ENCODE measurements at regions not wholly inside any gene's neighbourhood (a gene's known extent, or its start where the extent isn't known, plus 50 kb on each side); places are given as distances from the start of the nearest gene placed in this dataset.
A peak's percentile ranks its signal among the peaks of the same experiment; 100 is the strongest.
"Not testable (repeated sequence)": the region's sequence is repeated elsewhere in the genome, so short reads cannot be mapped to it uniquely, and the experiment has no call there.

DNA sequence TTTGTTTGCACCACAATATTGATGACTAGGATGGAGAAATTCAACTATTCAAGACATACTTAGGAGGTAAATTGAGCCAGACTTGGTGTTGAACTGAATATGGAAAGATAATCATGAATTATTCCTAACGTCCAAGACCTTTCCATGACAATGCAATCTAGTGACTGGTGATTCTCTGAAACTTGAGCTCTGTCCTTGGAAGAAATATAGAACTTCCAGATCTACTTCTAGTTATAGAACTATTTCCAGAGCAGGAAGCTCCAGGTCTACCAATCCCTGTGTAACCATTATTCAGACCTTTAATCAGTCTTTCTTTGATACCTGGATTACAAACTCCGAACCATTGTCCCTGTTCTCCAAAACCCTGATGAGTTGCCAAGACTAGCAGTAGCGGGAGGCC, 272.6 kb upstream of the SLC14A2 start:
- H3K36me3 ChIP-seq (replicated peaks in 1 of 2; ENCODE audit: control insufficient read depth in 1 of 2, insufficient read depth in 2 of 2, low read length in 2 of 2) = no peaks in the 10 kb centered on the region
- no peak overlapping the region for H3K4me2 ChIP-seq (replicated peaks; ENCODE audit: extremely low read depth, low read length, poor library complexity, severe bottlenecking)
- H3K9me3 ChIP-seq (replicated peaks in 1 of 2; ENCODE audit: control insufficient read depth in 1 of 2, insufficient read depth in 1 of 2, low read length in 2 of 2) = no peaks in the 10 kb centered on the region
- H3K4me1 ChIP-seq (ENCODE audit: control insufficient read depth in 1 of 2, insufficient read depth in 2 of 2, low read length in 2 of 2) = no peaks in the 10 kb centered on the region
- WGBS (ENCODE audit: insufficient coverage) = 100% methylated on average over 2 of the region's 3 CpGs
- H3K27ac Mint-ChIP-seq = no peak overlapping the region
- H3K27me3 Mint-ChIP-seq (ENCODE audit: low read depth in 3 of 3) = peaks cover 0 to 2% (median 1%) of the 10 kb centered on the region in 3 donors
- no peaks in the 10 kb centered on the region for H3K79me2 ChIP-seq (ENCODE audit: insufficient read depth, low read length)
- no peak overlapping the region for H3K4me3 ChIP-seq (replicated peaks in 1 of 3; ENCODE audit: low read depth in 2 of 3, low read length in 3 of 3)
- no peak for TF ChIP-seq CTCF (IDR thresholded peaks at IDR 0.05)
- no peak for DNase-seq
- no peaks in the 10 kb centered on the region for H3K36me3 Mint-ChIP-seq
- H3K27ac ChIP-seq (ENCODE audit: low read depth in 1 of 2, low read length in 2 of 2) = no peak overlapping the region
- H3K27me3 ChIP-seq (ENCODE audit: control insufficient read depth in 2 of 2, insufficient read depth in 2 of 2, low read length in 2 of 2) = no peaks in the 10 kb centered on the region
- no peak overlapping the region for H3K9ac ChIP-seq (ENCODE audit: insufficient read depth, low read length, poor library complexity, severe bottlenecking)
- intact Hi-C loops (cut with micrococcal nuclease) = no loop called here
- H4K20me1 ChIP-seq (ENCODE audit: insufficient read depth, low read length) = no peaks in the 10 kb centered on the region
- H2AFZ ChIP-seq (ENCODE audit: insufficient read depth, low read depth, low read length, poor library complexity, severe bottlenecking) = no peak overlapping the region
- H3K4me1 Mint-ChIP-seq = no peaks in the 10 kb centered on the region
- H3K4me3 Mint-ChIP-seq = no peak overlapping the region
- peaks cover 0 to 2% (median 0%) of the 10 kb centered on the region in 7 donors for H3K9me3 Mint-ChIP-seq

- Histone ChIP-seq H3K9ac (ENCODE audit: insufficient read depth, low read length, poor library complexity, severe bottlenecking) (no peak overlapping the region), H3K27ac (ENCODE audit: low read depth in 1 of 2, low read length in 2 of 2) (no peak overlapping the region), H3K9me3 (replicated peaks in 1 of 2; ENCODE audit: control insufficient read depth in 1 of 2, insufficient read depth in 1 of 2, low read length in 2 of 2) (no peaks in the 10 kb centered on the region), H3K79me2 (ENCODE audit: insufficient read depth, low read length) (no peaks in the 10 kb centered on the region), H2AFZ (ENCODE audit: insufficient read depth, low read depth, low read length, poor library complexity, severe bottlenecking) (no peak overlapping the region), H3K4me2 (replicated peaks; ENCODE audit: extremely low read depth, low read length, poor library complexity, severe bottlenecking) (no peak overlapping the region), H3K4me1 (ENCODE audit: control insufficient read depth in 1 of 2, insufficient read depth in 2 of 2, low read length in 2 of 2) (no peaks in the 10 kb centered on the region), H3K27me3 (ENCODE audit: control insufficient read depth in 2 of 2, insufficient read depth in 2 of 2, low read length in 2 of 2) (no peaks in the 10 kb centered on the region), H4K20me1 (ENCODE audit: insufficient read depth, low read length) (no peaks in the 10 kb centered on the region), H3K36me3 (replicated peaks in 1 of 2; ENCODE audit: control insufficient read depth in 1 of 2, insufficient read depth in 2 of 2, low read length in 2 of 2) (no peaks in the 10 kb centered on the region), H3K4me3 (replicated peaks in 1 of 3; ENCODE audit: low read depth in 2 of 3, low read length in 3 of 3) (no peak overlapping the region)
- WGBS (ENCODE audit: insufficient coverage) = 96% methylated on average over 3 of the region's 5 CpGs
- H3K27ac Mint-ChIP-seq = no peak overlapping the region
- no peak overlapping the region for H3K4me3 Mint-ChIP-seq
- no peak for TF ChIP-seq CTCF (IDR thresholded peaks at IDR 0.05)
- intact Hi-C loops (cut with micrococcal nuclease) = no loop called here
- H3K27me3 Mint-ChIP-seq (ENCODE audit: low read depth in 3 of 3) = peaks cover 0 to 2% (median 1%) of the 10 kb centered on the region in 3 donors
- no peak for DNase-seq
- H3K9me3 Mint-ChIP-seq = peaks cover 0 to 2% (median 0%) of the 10 kb centered on the region in 7 donors
- H3K4me1 Mint-ChIP-seq = no peaks in the 10 kb centered on the region
- no peaks in the 10 kb centered on the region for H3K36me3 Mint-ChIP-seq
Observed at GRCh38 chr18:45343365-45343764, 271.9 kb upstream of the SLC14A2 start.

- peak overlapping the region in 1 of 7 donors; percentile 70 for H3K27ac Mint-ChIP-seq
- H4K20me1 ChIP-seq (ENCODE audit: insufficient read depth, low read length); H3K4me3 ChIP-seq (replicated peaks in 1 of 3; ENCODE audit: low read depth in 2 of 3, low read length in 3 of 3); H3K27me3 ChIP-seq (ENCODE audit: control insufficient read depth in 2 of 2, insufficient read depth in 2 of 2, low read length in 2 of 2); H3K36me3 Mint-ChIP-seq; H3K9me3 Mint-ChIP-seq; H3K36me3 ChIP-seq (replicated peaks in 1 of 2; ENCODE audit: control insufficient read depth in 1 of 2, insufficient read depth in 2 of 2, low read length in 2 of 2); DNase-seq; H3K9me3 ChIP-seq (replicated peaks in 1 of 2; ENCODE audit: control insufficient read depth in 1 of 2, insufficient read depth in 1 of 2, low read length in 2 of 2); H3K27me3 Mint-ChIP-seq (ENCODE audit: low read depth in 3 of 3); H3K27ac ChIP-seq (ENCODE audit: low read depth in 1 of 2, low read length in 2 of 2); H2AFZ ChIP-seq (ENCODE audit: insufficient read depth, low read depth, low read length, poor library complexity, severe bottlenecking); H3K9ac ChIP-seq (ENCODE audit: insufficient read depth, low read length, poor library complexity, severe bottlenecking); H3K4me3 Mint-ChIP-seq; H3K4me2 ChIP-seq (replicated peaks; ENCODE audit: extremely low read depth, low read length, poor library complexity, severe bottlenecking); H3K4me1 Mint-ChIP-seq; H3K4me1 ChIP-seq (ENCODE audit: control insufficient read depth in 1 of 2, insufficient read depth in 2 of 2, low read length in 2 of 2); intact Hi-C loops (cut with micrococcal nuclease); H3K79me2 ChIP-seq (ENCODE audit: insufficient read depth, low read length): not testable (repeated sequence)
- 98% methylated on average over 5 of the region's 6 CpGs for WGBS (ENCODE audit: insufficient coverage)
Observed at GRCh38 chr18:45344680-45345079, 270.6 kb upstream of the SLC14A2 start.
